ENCODE measurements at regions not wholly inside any gene's neighbourhood (a gene's known extent, or its start where the extent isn't known, plus 50 kb on each side); places are given as distances from the start of the nearest gene placed in this dataset.

DNA sequence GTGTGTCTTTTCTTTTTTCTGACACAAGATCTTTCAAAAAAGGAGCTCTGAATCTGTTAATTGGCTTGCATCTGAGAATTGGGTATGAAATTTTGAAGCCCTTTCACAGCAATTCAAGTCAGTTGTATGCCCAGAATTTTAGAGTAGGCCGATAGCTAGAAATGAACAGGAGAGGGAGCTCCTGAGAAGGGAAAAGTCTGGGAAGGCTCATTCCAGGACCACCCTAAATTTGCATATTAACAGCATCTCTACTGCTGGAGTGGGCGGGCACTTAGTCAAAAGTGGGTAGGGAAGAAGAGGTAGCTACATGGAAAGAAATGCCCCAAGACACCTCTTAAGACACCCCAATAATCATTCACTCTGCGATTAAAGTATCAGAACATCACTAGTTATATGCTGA, 928.3 kb downstream of the TBC1D32 start:
- TF ChIP-seq, protein P1, sequence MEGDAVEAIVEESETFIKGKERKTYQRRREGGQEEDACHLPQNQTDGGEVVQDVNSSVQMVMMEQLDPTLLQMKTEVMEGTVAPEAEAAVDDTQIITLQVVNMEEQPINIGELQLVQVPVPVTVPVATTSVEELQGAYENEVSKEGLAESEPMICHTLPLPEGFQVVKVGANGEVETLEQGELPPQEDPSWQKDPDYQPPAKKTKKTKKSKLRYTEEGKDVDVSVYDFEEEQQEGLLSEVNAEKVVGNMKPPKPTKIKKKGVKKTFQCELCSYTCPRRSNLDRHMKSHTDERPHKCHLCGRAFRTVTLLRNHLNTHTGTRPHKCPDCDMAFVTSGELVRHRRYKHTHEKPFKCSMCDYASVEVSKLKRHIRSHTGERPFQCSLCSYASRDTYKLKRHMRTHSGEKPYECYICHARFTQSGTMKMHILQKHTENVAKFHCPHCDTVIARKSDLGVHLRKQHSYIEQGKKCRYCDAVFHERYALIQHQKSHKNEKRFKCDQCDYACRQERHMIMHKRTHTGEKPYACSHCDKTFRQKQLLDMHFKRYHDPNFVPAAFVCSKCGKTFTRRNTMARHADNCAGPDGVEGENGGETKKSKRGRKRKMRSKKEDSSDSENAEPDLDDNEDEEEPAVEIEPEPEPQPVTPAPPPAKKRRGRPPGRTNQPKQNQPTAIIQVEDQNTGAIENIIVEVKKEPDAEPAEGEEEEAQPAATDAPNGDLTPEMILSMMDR (IDR thresholded peaks at IDR 0.05): no peak
- no peak for TF ChIP-seq EP300 (IDR thresholded peaks at IDR 0.05)
- TF ChIP-seq POLR2A (IDR thresholded peaks at IDR 0.05): no peak

Measured in gastroesophageal sphincter (tissue), 3 donors.